ENCODE measurements at regions not wholly inside any gene's neighbourhood (a gene's known extent, or its start where the extent isn't known, plus 50 kb on each side); places are given as distances from the start of the nearest gene placed in this dataset.
A peak's percentile ranks its signal among the peaks of the same experiment; 100 is the strongest.

DNA sequence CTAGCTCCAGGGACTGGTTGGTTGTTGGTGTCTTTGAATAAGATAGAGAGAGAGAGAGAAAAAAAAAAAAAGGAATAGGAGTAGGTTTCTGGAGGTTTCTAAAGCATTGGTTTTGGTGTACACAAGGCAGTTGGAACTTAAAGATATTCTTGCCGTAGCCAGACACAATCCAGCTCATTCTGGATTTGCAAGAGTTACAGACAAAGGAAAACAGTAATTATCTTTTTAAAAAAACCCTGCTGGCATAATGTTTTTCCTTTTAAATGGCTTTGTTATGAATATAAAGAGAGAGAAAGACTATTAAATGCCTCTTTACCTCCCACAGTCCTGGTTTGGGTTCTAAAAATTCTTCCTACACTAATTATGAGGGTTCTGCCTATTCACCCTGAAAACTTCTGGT is 120.4 kb upstream of the RAG2 start:
- no peaks in the 10 kb centered on the region for H3K9me3 ChIP-seq
- TF ChIP-seq, protein P1, sequence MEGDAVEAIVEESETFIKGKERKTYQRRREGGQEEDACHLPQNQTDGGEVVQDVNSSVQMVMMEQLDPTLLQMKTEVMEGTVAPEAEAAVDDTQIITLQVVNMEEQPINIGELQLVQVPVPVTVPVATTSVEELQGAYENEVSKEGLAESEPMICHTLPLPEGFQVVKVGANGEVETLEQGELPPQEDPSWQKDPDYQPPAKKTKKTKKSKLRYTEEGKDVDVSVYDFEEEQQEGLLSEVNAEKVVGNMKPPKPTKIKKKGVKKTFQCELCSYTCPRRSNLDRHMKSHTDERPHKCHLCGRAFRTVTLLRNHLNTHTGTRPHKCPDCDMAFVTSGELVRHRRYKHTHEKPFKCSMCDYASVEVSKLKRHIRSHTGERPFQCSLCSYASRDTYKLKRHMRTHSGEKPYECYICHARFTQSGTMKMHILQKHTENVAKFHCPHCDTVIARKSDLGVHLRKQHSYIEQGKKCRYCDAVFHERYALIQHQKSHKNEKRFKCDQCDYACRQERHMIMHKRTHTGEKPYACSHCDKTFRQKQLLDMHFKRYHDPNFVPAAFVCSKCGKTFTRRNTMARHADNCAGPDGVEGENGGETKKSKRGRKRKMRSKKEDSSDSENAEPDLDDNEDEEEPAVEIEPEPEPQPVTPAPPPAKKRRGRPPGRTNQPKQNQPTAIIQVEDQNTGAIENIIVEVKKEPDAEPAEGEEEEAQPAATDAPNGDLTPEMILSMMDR (IDR thresholded peaks at IDR 0.05) = no peak
- DNase-seq (no peak), ATAC-seq (no peak)
- H3K4me3 ChIP-seq = no peak overlapping the region
- no peaks in the 10 kb centered on the region for H3K36me3 ChIP-seq
- H3K27ac ChIP-seq = no peak overlapping the region
- intact Hi-C loops (cut with DNase I) = no loop called here
- no peaks in the 10 kb centered on the region for H3K27me3 ChIP-seq (ENCODE audit: low read depth)
- H3K4me1 ChIP-seq = no peaks in the 10 kb centered on the region

DNA sequence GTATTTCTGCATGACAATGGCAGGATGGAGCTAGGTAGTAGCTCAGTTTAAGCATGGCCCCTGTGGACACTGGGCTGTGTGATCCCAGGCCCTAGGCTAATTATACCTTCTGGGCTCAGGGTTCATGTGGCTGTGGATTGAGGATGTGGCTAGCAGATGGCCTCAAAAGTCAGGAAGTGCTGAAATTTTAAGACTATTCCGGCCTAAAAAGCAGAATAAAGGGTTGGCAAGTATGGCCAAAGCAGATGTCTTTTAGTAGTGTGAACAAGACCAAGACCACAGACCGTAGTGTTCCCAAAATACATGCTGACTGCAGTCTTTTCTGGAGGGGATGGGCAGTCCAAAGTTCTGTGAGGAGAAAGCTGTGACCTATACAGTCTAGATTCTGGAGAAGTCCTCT is 115.7 kb upstream of the RAG2 start:
- TF ChIP-seq, protein P1 (IDR thresholded peaks at IDR 0.05) = no peak
- intact Hi-C loops (cut with DNase I) = no loop called here
- ATAC-seq = peak in 1 of 2 donors; percentile 42

DNA sequence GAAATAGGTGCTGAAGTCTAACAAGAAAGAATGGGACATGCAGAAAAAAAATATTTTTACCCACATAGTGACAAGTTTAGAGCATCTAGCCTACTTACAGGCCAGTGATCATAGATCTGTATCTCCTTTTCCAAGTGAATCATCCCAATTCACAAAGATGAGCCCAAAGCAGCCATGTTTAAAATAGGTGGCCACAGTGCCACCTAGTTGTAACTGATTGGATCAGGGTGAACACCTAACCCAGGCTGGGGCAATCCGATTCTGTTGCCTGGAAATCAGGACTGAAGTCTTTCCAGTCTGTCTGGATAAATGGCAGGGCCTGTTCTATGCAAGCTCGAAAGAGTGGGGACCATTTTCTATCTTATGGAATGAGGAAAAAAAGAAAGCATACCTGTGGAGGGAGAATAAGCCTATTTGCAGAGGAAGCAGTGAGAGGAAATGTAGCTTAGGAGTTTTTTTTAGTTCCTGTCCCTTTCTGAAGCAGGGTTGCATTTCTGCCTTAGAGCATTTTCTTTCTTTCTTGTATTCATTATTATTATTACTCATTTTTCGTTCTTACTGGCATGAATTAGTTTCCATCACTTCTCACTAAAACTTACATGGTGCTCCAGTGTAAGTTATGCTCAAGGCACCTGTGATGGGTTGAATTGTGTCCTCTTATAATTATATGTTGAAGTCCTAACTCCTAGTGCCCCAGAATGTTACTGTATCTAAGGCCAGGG is 113.2 kb upstream of the RAG2 start:
- no peak overlapping the region for H3K27ac ChIP-seq
- no peak overlapping the region for H3K4me3 ChIP-seq
- peaks cover 11% of the 10 kb centered on the region for H3K27me3 ChIP-seq (ENCODE audit: low read depth)
- intact Hi-C loops (cut with DNase I) = no loop called here
- H3K4me1 ChIP-seq = no peaks in the 10 kb centered on the region
- no peaks in the 10 kb centered on the region for H3K36me3 ChIP-seq
- ATAC-seq (no peak), DNase-seq (no peak)
- no peaks in the 10 kb centered on the region for H3K9me3 ChIP-seq
- TF ChIP-seq, protein P1 (IDR thresholded peaks at IDR 0.05) = no peak

More for the DNA sequence above, 115.7 kb upstream of the RAG2 start:
- Histone ChIP-seq H3K9me3 (no peaks in the 10 kb centered on the region), H3K4me3 (no peak overlapping the region), H3K4me1 (no peaks in the 10 kb centered on the region), H3K36me3 (no peaks in the 10 kb centered on the region), H3K27ac (no peak overlapping the region), H3K27me3 (ENCODE audit: low read depth) (peaks cover 11% of the 10 kb centered on the region)
- DNase-seq = no peak
